NCI-H2029 treated with DMSO at 0.1 percent for 48 hours (cell line): ENCODE measurements at regions not wholly inside any gene's neighbourhood (a gene's known extent, or its start where the extent isn't known, plus 50 kb on each side); places are given as distances from the start of the nearest gene placed in this dataset.
A peak's percentile ranks its signal among the peaks of the same experiment; 100 is the strongest.

Experiments used
- DNase-seq: peaks from one replicate; lab custom pipeline; 2025; lab: John Stamatoyannopoulos, UW

DNA sequence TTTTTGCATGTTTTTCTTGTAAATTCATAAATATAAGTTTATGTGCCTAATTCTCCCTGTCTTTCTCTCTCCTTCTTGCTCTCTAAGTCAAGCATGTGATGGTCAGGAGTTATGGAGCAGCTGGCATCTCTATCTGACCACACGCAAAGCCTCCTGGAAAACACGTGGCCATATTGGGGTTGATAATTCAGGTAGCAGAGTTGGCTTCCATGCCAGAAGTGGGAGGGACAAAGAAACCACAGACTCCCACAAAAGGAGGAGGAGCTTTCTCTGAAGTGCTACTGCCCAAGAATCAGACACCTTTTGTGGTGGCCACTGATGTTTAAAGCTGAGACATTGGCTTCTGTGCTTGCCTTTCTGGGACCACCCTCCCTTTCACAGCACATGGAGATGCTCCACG is 517.6 kb upstream of the TMEM132C start:
- no peak for DNase-seq

- no peak for DNase-seq
Measured at GRCh38 chr12:127750076-127750840, 516.7 kb upstream of the TMEM132C start.

DNA sequence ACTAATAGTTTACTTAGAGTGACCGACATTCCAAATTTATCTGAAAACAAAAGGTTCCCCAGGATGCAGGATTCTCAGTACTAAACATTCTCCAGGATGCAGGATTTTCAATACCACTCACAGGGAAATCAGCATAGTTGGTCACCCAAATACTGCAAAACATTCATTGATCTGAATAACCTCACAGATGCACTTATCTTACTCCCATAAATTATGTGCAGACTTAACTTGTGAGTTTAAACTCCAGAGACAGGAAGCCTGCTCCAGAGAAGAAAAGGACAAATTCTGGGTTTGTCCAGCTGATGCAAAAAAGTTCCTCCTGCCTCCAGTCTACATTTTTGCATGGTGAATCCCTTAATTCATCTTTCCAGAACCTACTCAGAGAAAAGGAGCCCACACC is 514.2 kb upstream of the TMEM132C start:
- DNase-seq = no peak

- DNase-seq = no peak
Measured at GRCh38 chr12:127760357-127760756, 506.6 kb upstream of the TMEM132C start.

- no peak for DNase-seq
Measured at GRCh38 chr12:127760996-127761395, 506.0 kb upstream of the TMEM132C start.

DNA sequence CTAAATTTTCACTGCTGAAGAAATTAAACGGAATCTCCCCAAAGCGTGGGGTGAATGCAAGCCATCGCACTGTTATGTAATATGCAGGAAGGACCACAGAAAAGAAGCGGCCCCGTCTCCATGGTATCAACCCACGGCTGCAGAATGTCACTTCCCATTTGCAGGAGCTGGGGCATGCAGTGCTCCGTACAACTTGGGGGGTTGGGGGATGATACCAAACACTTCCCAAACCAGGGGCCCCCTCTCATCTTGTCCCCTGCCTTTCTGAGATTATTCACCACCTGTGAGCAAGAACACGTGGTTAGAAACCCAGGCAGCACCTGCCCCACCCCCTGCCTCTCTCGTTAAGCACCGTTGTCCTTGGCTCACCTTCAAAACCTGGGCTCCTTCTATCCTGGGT is 505.1 kb upstream of the TMEM132C start:
- DNase-seq = no peak

DNA sequence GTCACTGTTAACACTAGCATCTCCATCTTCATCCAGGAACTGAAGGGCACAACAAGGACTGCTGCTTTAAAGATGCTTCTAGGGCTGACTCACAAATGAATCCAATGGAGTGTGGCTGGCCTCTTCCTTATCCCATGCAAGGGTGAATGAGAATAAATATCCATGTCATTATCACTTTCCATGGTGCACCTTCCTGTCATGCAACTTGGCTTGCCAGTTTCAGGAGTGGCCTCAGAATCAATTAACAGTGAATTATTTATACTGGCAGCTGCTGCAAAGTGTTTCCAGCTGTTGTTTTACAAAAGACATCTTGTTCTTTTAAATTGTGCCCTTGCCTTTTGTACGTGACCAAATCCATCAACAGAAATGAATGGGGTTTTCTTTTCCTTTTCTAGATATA is 499.3 kb upstream of the TMEM132C start:
- DNase-seq = no peak

GRCh38 chr12:127770118-127770517 is 496.9 kb upstream of the TMEM132C start:
- DNase-seq = peak; percentile 30

GRCh38 chr12:127771546-127771945 is 495.4 kb upstream of the TMEM132C start:
- DNase-seq = no peak

GRCh38 chr12:127773520-127773919 is 493.4 kb upstream of the TMEM132C start:
- no peak for DNase-seq

DNA sequence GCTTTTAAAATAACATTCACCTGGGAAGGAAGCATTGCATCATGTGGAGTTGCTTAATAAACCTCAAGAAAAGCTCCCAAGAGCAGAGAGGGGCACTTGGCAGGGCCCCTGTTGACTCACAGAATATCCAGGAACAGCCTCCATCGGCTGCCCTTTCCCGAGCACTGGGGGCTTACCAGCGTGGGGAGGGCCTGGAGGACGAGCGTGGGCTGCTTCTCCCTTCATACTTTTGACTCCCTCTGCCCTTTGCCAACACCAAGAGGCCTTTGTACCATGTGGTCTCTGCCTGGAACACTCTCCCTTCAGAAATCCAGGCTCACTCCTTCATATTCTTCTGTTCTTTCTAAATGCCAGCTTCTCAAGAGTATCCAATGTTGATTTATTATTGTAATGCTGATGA is 492.1 kb upstream of the TMEM132C start:
- no peak for DNase-seq

DNA sequence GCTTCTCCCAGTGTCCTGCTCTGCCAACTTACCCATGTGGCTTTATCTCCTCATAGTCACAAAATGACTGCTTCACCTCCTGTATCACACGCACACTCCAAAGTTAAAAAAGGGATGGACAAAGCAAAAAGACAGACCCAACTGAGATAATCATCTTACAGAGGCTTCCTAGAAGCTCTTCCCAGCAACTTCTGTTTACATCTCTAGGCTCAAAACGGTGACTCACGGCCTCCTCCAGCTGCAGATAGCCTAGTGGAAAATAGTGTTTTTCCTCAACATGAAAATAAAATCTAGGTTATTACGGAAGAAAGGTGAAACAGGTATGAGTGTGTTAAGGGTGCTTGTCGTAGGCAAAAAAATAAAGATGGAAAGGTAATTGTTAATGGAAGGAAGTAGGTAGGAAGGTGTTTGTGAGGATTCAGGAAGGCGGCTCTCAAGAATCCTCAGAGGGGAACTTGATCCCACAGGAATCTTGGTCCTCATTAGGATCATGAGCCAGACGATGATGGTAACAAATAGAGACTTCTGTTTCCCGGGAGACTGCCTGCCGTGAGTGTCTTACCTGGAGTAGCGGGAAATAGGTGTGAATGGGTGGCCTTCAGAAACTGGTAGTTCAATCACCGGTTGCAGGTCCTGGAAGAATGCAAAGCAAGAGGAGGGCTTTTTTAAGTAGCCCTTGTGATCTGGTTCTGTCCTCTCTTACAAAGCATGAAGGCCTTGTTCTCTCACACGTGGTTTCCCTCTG is 487.5 kb upstream of the TMEM132C start:
- DNase-seq = no peak

DNA sequence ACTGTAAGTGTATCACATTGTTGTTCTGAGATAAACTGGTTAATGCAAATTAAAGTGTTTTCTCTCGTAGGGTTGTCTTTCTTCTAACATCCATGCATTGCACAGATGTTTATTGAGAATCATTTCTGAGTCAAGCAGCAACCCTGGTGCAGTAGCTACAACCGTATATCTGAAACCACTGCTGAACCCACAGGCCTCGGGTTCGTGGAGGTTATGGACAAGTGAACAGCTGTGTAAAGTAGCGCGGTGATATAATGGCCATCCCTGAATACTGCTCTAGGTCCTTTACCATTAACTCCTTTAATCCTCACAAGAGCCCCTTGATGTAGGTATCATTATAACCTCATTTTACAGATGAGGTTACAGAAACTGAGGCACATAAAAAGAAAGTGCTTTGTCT is 486.1 kb upstream of the TMEM132C start:
- DNase-seq = no peak

DNA sequence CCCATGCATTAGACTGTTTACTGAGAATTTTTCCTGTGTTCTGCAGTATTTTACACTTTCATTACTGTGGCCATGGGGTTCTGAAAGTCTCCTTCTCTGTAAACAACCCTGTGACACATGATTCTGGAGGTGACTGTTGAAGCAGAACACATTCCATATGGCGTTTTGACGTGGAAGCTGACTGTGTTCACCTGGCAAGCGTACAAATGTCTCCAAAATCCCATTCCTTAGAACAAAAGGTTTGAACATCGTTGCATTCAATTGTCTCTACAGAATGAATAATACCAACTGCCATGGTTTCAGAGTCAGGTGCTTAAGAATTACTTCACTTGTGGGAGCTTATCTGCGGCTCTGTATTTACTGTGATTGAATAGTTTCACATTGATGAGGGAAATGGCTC is 485.6 kb upstream of the TMEM132C start:
- no peak for DNase-seq

DNA sequence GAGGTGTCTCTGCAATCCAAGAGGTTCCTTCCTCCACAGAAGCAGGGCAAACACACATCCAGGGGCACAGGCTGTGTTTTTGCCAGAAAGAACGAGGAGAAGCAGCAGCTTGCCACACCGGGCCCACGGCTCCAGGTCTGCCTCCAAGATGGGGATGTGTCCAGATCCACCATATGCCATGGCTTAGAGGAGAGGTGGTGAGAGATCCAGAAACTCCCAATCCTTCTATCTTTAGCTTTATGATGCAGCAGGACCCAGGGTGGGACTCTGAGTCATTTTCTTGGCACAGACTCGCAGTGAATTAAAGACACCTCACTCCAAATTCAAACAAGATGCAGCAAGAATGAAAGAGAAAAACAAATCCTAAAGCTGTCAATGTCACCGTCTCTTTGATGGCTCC is 481.4 kb upstream of the TMEM132C start:
- DNase-seq = no peak

GRCh38 chr12:127785986-127786590 is 480.9 kb upstream of the TMEM132C start:
- DNase-seq = no peak

DNA sequence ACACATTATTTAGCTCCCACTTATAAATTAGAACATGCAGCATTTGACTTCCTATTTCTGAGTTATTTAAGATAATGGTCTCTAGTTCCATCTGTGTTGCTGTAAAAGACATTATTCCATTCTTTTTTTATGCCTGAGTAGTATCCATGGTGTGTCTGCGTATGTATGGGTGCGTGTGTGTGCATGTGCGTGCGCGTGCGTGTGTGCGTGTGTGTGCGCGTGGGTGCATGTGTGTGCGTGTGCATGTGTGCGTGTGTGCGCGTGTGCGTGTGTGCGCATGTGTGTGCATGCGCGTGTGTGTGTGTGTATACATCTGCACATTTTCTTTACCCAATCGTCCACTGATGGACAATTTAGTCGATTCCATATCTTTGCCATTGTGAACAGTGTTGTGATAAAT is 479.4 kb upstream of the TMEM132C start:
- no peak for DNase-seq

- DNase-seq = no peak
Measured at GRCh38 chr12:127790376-127790775, 476.6 kb upstream of the TMEM132C start.

- no peak for DNase-seq
Measured at GRCh38 chr12:127791217-127791616, 475.8 kb upstream of the TMEM132C start.

GRCh38 chr12:127797918-127798317 is 469.1 kb upstream of the TMEM132C start:
- DNase-seq = no peak

DNA sequence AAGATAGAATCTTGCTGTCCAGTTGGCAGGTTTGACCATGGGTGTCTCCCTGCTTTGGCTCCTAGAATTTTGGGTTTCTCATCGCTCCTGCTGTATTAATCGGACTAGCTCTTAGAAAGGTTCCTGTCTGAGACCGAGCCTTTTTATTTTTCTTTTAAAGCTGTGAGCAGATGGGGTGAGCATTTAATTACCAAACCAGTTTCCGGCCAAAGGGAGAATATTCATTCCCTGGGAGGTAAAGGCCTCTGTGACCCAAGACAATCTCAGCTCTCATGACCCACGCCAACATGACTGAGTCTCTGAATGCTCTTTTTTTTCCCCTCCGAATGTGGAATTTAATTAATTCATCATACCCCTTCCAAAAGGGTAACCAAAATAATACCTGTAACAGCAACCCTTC is 464.7 kb upstream of the TMEM132C start:
- no peak for DNase-seq

DNA sequence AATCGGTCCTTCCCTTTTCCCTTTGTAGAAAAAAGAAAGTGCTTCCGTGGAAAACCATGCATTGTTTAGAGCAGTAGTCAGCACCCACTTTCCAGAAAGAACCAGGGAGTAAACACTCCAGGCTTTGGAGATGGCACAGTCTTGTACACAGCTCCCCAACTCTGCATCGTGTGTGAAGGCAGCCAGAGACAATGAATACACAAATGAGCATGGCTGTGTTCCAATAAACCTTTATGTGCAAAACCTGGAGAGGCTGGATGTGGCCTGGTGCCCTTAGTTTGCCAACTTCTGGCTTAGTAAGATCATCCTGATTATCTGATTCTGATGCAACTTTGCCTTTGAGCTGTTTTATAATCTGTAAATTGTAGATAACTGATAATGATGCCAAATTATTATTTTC is 463.4 kb upstream of the TMEM132C start:
- DNase-seq = peak; percentile 6

- no peak for DNase-seq
Measured at GRCh38 chr12:127809275-127809674, 457.7 kb upstream of the TMEM132C start.
